ENCODE measurements at regions not wholly inside any gene's neighbourhood (a gene's known extent, or its start where the extent isn't known, plus 50 kb on each side); places are given as distances from the start of the nearest gene placed in this dataset.

DNA sequence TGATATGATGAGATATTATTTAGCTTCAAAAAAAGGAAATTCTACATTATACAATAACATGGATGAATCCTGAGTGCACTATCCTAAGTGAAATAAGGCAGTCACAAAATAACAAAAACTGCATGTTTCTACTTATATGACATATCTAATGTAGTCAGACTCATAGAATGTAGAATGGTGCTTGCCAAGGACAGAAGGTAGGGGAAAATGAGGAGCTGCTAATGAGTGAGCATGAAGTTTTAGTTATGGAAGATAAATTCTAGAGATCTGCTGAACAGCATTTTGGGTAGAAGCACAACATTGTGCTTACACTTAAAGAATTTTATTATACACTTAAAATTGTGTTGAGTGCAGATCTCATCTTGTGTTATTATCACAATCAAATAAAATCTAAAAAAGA lies 812.4 kb downstream of the KCTD16 start:
- H3K4me3 ChIP-seq (ENCODE audit: low read depth, low read length) = no peak overlapping the region
- TF ChIP-seq, protein P1, sequence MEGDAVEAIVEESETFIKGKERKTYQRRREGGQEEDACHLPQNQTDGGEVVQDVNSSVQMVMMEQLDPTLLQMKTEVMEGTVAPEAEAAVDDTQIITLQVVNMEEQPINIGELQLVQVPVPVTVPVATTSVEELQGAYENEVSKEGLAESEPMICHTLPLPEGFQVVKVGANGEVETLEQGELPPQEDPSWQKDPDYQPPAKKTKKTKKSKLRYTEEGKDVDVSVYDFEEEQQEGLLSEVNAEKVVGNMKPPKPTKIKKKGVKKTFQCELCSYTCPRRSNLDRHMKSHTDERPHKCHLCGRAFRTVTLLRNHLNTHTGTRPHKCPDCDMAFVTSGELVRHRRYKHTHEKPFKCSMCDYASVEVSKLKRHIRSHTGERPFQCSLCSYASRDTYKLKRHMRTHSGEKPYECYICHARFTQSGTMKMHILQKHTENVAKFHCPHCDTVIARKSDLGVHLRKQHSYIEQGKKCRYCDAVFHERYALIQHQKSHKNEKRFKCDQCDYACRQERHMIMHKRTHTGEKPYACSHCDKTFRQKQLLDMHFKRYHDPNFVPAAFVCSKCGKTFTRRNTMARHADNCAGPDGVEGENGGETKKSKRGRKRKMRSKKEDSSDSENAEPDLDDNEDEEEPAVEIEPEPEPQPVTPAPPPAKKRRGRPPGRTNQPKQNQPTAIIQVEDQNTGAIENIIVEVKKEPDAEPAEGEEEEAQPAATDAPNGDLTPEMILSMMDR (conservative IDR thresholded peaks at IDR 0.05; ENCODE audit: low read depth, low read length) = no peak
- DNase-seq (ENCODE audit: low read depth) = no peak

DNA sequence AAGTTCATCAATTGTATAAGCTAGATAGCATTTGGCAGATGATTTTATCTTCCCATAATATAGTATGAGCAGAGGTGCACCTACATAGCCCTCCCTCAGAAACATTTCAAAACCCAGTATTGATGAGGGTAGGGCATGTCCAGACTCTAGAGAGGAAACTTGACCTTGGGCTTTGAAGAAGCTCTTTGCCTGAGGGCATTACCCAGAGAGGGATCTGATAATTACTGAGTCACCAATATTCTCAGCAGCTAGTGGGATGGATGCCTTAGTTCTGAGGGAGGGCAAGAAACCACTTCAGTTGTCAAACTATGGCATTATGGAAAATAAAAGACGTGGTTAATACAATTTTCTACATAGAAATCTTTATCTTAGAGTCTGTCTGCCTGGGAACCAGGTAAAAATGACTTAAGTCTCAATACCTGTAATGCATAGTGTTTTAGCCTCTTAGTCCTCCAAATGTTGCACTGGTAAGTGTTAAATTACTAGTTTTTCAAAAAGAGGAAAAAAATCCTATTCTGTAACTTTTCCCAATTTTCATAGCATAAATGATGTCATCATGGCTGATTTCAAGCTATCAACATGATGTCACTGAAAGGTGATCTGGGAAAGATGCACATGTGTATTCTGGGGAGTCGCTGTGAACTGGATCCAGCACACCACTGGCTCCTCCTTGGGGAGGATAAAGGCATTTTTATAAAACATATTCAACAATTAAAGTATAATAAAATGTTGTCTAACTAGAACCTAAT lies 809.0 kb downstream of the KCTD16 start:
- TF ChIP-seq, protein P1 (conservative IDR thresholded peaks at IDR 0.05; ENCODE audit: low read depth, low read length) = no peak
- no peak for DNase-seq (ENCODE audit: low read depth)
- H3K4me3 ChIP-seq (ENCODE audit: low read depth, low read length) = no peak overlapping the region

DNA sequence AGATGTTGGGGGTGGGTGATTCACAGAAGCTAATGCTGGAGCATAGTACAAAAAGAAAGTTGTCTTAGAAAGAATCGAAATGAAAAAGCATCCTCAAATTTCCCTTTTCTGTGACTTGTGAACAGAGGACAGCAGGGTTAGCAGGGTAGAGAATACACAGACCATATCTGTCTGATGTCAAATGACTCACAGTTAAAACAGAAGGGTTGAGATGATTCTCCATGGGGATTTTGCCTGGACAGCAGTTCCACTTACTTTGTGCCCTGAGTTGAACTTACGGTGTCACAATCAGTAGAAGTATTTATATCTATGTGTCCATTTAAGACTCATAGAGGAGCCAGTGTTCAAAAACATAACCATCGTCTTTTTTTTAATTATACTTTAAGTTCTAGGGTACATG lies 801.6 kb downstream of the KCTD16 start:
- DNase-seq (ENCODE audit: low read depth) = no peak
- TF ChIP-seq, protein P1 (conservative IDR thresholded peaks at IDR 0.05; ENCODE audit: low read depth, low read length) = no peak
- no peak overlapping the region for H3K4me3 ChIP-seq (ENCODE audit: low read depth, low read length)

DNA sequence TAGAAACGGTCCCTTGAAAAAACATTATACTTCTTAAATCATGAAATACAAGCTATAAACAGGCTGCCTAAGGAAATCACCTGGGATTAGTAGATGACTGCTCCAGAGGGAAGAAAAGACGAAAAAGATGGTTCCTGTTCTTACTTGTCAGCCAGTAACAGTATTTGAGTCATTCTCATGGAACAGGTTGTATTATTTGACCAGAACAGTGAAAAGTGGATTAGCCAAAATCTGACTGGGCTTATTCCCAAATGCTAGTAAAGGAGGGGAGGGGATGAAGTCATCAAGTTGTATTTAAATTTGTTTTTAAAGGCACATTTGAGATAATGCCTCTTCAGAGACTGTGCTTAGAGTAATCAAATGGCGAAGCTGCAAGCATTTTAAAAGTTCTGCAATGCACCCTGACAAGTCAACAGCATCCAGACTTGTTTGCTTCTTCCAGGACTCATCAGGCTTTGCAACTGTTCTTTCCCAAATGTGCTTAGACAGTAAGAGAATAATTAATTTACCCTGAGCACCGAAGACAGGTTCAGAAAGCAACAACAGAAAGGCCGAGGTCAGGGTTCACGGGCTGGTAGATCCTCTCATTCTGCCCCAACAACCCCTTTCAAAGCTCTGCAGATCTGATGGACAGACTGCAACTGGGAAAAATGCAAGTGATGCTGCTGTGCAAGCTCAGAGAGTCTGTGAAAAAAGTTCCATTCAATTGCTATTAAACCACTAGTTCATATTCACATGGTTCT lies 800.6 kb downstream of the KCTD16 start:
- TF ChIP-seq, protein P1 (conservative IDR thresholded peaks at IDR 0.05; ENCODE audit: low read depth, low read length) = no peak
- no peak for DNase-seq (ENCODE audit: low read depth)
- no peak overlapping the region for H3K4me3 ChIP-seq (ENCODE audit: low read depth, low read length)

DNA sequence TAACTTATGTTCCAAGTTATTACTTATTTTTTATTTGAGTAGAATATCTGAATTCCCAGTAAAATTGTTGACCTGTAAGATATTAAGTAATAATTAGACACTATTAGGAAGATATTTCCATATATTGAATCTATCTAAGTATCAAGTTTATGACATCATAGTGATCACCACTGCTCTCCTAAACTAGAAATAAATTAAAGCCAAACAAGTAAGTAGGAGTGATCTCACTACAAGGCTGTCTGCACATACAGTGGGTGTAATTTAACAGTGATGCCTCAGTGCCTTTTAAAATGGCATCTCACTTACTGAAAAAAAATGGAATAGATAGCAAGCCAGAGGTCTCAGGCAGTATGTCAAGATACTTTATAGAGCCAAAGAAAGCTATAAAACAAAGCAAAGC lies 789.6 kb downstream of the KCTD16 start:
- DNase-seq (ENCODE audit: low read depth) = no peak
- no peak overlapping the region for H3K4me3 ChIP-seq (ENCODE audit: low read depth, low read length)
- TF ChIP-seq, protein P1 (conservative IDR thresholded peaks at IDR 0.05; ENCODE audit: low read depth, low read length) = no peak

DNA sequence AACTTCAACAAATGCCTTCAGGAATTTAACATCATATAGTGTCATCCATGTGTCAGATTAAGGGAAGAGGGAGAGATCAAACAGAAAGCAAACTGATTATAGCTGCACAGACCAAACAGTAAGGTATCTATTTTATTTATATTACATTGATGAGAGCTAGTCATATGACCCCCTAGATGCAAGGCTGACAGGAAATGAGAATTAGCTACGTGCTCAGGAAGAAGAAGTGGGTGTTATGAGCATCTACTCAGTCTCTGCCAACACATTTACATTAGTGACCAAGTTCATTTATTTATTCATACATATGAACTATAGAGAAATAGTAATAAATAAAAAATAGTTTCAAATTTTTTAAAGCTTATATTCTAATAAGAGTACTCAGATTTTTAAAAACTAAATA lies 787.3 kb downstream of the KCTD16 start:
- TF ChIP-seq, protein P1 (conservative IDR thresholded peaks at IDR 0.05; ENCODE audit: low read depth, low read length) = no peak
- no peak overlapping the region for H3K4me3 ChIP-seq (ENCODE audit: low read depth, low read length)
- DNase-seq (ENCODE audit: low read depth) = no peak

Measured in choroid plexus epithelial cell (primary cell).